Left renal cortex interstitium (tissue), 4 donors: ENCODE measurements at regions not wholly inside any gene's neighbourhood (a gene's known extent, or its start where the extent isn't known, plus 50 kb on each side); places are given as distances from the start of the nearest gene placed in this dataset.

Experiments
- DNase-seq, 4 donors: peaks; one replicate each; pipeline ENCODE4 v3.0.0-alpha.2; 2013; ENCODE audit warnings: low read depth in 4 of 4, low spot score in 2 of 4, missing footprints in 1 of 4

DNA sequence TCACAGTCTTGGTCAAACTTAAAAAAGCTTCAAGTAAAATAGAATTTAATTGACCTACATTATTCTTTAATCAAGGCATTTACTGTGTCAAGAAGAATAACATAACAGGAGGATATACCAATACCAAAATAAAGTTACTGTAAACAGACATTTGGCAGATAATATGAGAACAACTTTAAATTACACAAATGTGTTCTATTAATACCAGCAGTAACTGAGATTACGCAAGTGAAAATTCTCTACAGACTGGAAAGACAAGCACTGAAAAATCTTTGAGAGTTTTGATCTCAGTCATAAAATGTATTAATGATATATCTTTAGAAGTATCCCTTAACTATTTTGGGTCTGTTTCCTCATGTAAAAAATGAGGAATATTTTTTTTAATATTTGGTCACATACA lies 169.2 kb upstream of the SOX5 start:
- DNase-seq, result no peak

DNA sequence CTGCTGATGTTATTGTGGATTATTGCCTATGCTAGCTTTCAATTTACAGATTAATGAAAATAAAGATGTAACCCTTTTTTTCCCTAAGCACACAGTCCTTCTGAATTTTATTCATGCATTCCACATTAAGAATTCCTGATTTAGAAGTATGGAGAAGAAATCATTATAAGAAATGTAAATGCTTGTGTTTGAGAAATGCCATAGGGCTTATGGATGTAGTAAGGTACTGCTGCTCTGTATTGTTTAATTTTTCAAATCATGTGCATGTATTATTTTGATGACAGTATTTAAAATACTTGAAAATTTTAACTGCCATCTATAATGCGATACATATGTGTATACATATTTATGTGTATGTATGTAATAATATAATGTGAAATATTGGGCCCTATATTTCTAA lies 167.1 kb upstream of the SOX5 start:
- DNase-seq, result no peak

DNA sequence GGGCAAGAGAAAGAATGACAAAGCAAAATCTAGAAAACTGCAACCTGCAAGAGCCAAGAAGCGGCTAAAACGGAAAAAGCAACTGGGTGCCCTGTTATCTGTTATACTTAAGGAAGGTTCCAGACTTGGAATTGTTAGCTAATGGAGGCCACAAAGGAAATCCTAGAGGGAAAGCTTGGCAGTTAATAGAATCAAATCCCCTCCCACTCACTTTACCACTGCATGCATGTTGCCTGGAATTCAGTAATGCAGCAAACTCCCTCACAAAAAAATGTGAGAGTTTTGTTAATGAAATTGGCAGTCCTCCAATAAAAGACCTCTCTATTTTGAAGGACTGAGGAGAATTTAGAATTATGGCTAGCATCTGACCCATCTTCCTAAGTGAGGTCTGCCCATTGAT lies 164.2 kb upstream of the SOX5 start:
- DNase-seq, result no peak

DNA sequence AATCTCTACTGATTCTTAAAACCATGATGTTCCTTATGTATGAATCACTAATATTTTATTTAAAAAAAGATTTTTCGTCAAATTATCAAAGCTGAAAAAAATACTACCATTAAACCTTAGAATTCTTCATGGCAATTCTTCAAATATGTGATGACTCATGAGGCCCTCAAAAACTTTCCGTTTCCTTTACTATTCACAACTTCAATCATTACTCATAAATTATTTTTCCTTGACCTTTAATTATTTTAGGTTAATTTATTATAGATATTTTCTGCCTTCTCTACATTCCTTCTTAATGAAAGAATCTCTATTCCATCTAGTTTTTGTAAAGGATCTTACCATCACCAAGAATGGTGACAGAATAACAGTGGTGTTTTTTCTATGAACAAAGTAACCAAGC lies 162.1 kb upstream of the SOX5 start:
- no peak for DNase-seq

DNA sequence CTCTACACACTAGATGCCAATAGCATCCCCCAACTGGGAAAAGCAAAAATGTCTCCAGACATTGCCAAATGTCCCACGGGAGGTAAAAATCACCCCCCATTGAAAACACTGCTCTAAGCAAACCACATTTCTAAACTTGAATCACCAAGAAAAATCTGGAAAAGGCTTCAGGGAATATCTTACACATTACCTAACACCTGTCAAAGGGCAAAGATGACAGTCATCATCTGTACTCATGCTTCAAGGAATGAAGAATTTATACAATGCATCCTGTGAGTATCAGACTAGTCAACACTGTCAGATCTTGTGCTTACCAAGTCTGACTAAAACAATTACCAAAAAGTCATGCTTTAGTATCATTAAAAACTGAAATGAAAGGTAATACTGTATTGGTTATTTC lies 161.6 kb upstream of the SOX5 start:
- no peak for DNase-seq

DNA sequence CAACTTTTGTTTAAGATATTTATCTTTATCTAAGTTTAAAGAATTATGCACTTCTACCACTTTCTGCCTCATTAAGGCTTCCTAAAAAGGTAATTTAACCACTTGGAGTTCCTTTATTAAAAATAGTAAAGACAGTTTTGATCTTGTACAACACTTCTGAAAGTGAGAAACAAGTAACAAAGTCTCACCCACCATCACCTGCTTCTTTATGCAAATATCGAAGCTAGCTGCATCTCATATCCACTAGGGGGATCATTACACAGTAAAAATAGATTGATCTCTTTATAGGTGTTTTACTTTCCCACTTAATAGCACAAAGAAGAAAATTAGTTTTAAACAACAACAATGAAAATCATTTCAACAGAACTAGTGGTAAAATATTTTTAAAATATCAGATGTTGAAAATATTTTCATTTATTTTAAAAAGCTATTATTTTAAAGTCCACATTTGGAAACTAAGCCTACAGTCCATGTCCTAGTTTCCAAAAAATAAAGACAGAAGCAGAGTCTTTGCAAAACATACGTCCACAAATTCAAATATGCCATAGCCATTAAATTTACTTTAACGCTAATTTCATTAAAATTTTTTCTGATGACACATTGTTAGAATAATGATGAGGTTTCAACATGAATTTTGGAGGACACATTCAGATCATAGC lies 160.0 kb upstream of the SOX5 start:
- DNase-seq, result no peak

DNA sequence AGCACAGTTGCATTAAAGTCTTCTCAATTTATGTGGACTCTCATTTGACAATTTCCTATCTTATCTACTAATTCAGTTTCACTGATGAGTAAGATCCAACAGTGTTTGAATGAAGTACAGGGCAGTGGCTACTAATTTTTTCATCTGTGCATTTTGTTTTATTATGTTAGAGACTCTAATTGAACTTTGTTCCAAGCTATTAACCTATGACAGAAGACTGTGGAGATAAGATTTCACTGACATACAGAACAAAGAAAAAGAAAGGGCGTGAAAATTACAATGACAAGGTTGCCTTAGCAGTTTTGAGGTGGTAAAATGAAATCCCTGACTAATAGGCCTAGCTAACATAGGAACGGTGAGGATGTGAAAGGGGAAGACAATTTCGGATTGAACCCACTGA lies 153.2 kb upstream of the SOX5 start:
- no peak for DNase-seq

DNA sequence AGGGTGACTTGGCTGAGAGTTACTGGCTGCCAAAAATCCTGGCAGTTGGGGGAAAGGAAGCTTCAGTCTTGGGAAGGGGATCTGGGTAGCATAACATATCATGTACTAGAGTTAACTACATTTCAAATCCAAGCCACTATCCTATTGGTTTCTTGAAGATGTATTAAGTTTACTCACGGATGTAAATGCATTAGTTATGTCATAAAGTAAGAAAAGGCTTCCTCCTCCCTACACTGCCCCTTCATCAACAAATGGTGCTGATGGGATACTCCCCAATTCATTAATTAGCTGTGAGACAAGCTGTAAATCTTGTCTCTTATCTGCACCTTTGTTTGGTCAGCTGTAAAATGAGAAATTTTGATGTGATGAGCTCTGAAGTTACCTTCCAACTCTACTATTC lies 150.1 kb upstream of the SOX5 start:
- DNase-seq, result no peak

DNA sequence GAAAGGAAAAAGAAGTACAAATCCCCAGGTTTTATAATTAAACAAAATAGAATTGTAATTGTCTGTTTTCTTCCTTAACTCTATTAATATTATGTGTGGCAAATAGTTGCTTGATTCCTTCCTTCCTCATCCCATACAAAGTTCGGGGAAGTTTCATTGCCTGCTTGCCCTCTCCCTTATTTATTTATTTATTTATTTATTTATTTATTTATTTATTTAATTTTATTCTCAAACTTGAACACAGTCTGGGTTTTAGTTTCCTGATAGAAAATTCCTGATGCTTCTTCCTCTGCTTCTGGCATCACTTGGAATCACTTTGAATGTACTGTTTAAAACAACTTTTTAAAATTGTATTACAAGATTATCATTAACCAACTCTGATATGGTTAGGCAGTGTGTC lies 145.8 kb upstream of the SOX5 start:
- no peak for DNase-seq

DNA sequence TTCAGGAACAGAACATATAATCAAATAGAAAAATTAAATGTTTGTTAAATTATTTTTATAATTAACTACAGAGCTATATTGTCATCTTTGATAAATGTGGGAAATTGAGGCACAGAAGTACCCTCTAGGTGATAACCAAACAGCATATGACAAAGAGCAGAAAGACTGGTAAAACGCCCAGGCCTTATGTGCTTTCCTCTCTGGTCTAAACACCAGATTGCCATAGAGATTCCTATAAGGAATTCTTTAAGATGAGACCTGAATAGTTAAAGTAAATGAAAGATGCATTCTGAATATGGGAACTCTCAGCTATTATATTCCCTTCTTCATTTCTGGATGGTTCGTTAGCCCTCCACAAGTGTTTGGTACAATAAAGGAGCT lies 140.0 kb upstream of the SOX5 start:
- DNase-seq, result no peak

DNA sequence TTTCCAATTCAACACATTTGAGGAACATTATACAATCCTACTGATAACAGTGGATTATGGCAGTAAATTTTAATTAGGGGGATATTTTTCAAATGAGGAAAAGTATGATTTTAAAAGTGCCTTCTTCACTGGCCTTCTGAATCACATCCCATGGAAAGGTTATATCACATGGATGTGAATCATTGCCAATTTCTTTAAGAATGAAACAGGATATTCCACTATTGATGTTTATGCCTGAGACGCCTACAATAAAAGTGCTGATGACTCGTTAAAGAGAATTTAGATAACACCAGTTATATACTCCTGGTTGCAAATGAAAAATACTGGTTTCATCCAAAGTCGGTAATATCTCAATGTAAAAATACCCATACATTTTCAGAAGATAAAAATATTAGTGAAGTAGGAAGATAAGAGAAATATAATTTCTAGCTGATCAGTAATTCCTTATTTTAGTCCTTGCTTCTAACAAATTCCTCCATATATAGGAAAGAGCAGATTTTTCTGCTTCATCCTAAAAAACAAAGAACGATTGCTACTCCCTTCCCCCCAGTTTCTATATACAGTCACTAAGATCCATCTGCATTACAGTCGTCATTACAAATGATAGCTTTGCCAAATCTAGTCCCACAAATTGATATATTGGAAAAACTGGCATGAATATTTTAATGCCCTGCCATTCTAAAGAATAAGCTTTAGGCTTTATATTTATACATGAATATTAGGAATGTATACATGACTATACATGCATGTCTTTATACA lies 139.5 kb upstream of the SOX5 start:
- no peak for DNase-seq

DNA sequence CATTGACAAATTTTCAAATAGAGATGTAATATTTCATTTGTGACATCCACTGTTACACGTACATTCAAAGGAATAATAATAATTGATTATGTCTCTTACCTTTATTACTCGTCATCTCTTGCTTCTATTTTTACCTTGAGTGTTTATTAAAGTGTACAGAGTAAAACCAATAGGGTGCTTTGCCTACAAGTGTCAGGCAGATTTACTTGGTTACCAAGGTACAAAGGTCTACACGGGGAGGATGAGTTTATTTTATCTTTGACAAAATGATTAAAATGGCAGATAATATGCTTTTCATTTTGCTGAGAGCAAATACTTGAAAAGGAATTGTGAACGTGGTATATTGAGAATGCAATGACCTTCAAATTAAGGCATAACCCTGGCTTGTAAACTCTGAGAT lies 137.8 kb upstream of the SOX5 start:
- no peak for DNase-seq

DNA sequence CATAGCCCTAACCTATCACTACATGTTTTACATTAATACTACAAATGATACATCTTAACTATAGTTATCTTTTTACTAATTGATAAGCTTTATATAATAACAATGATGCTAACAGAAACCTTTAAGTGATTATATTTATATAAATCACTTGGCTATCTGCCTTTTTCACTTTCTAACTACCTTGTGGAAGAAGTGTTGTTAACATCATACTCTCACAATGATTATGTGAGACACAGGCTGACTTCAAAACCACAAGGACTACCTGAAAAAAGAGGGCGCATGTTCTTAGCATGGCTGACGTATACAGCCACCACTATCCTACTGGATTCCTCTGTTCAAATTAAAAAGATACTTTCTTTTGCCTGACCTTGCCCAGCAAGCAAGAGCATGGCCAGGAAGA lies 135.3 kb upstream of the SOX5 start:
- no peak for DNase-seq

DNA sequence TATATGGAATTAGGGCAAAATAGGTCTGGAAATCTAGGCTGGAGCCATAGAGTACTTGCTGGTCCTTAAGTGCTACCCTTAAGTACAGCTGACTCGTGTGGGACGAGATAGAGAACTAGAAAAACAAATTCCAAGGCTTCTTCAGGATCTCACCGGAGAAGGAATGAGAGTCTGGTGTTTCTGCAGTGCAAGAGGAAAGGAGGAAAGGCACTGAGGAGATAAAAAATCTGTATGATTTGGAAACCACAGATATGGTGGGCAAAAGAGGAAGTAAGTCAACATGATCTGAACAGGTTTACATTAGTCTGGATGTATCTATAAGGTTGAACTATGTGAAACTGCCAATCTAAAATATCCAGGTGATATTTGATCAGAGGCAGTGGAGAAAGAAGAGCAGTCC lies 134.4 kb upstream of the SOX5 start:
- no peak for DNase-seq

DNA sequence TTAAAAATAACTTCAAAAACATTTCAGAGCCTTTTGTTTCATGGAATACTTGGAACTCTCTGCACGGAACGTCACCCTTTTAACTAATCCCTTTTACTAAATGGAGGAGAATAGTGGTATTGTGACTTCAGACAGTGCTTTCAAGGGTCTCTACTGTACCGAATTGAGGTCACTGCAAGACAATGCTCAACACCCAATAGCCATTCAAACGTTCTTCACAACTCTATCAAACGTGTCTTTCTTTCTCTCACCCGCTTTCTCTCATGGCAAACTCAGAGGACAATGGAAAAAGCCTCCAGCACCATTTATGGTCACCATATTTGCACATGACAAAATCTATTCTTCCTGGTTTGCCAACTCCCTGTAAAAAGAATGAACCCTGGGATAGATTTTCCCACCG lies 132.1 kb upstream of the SOX5 start:
- no peak for DNase-seq

DNA sequence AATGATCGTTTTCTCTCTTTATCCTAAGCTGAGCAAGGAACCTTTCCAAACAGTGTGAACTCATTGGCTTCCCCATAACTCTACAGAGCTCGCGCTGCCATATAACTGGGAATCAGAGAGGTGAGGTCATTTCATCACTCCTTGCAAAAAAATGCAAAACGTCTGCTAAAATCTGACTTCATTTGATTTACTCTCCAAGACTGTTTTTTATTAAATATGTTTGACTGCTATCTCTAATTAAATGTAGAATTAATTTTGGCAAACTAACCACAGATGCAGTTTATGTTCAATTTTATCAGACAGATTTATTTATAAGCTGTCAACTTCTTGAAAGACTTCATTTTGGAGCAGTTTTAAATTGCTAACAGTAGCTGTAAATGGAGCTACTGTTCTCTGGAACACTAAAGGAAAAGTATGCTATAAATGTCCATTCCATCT lies 131.6 kb upstream of the SOX5 start:
- DNase-seq, result no peak

DNA sequence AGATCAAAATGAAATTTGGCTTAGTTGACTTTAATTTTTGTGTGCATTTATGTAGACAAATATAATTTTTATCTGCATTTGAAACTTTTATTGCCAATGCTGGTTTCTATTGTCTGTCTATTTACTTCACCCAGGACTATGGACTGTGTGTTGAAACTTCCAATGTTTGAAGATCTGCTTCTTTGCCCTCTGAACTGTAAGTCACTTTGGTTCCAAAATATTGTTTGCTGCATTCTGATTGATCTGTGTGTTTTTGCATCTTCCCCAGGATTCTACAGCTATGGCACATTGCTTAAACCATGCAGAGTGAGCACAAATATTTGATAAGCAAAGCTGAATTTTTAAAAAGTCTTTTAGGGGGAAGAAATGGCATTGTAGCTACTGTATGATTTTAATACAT lies 131.0 kb upstream of the SOX5 start:
- no peak for DNase-seq

DNA sequence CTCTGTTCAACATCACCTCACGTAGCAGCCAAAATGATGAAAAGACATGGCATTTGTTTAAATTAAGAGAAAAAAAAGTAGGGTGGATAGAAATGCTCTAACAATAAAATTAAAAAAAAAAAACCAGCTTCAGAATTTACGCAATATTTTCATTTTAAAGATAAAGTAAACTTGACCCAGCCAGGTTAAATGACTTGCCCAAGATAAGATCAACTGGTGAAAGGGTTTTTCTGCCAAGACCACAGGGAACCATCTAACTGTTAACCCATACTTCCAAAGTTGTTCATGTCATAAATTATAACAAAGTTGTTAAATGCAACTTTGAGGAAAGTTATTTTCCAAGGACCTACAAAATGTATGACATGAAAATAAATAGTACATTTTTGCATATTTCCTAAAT lies 129.6 kb upstream of the SOX5 start:
- no peak for DNase-seq

DNA sequence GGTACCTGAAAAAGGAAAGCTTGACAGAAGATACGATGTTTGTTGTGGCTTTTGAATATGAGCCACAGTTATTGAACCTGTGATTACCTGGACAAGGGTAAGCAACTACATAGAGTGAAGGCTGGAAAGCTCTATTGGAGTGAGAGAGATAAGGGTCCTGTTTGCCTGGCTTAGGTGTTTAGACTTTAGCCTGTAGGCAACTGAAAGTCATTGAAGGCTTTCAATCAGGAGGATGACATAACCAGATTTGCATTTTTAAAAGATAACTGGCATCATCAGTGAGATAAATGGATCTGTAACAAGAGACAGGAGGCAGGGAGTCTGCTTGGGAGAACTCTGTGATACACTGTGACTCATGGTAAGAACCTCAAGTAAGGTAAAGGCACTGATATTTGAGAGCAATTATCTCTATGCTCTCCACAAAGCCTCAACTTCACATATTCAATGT lies 128.9 kb upstream of the SOX5 start:
- no peak for DNase-seq

DNA sequence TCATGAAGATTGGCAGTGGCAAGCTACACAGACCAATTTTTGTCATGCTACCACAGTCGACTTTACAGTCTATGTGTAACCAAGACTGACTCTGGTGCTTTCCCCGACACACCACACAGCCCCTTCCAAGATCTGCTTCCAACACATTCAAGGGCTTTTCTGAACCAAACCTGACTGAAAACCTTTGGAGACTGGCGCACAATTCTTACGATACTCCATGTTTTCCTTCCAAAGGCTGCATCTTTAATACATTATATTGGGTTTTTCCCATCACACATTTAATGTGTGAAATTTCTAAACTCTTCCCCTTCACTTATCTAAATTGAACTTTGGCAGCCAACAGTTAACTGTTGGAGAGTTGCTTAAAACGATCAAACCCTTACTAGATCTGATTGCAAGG lies 127.7 kb upstream of the SOX5 start:
- DNase-seq, result no peak

DNA sequence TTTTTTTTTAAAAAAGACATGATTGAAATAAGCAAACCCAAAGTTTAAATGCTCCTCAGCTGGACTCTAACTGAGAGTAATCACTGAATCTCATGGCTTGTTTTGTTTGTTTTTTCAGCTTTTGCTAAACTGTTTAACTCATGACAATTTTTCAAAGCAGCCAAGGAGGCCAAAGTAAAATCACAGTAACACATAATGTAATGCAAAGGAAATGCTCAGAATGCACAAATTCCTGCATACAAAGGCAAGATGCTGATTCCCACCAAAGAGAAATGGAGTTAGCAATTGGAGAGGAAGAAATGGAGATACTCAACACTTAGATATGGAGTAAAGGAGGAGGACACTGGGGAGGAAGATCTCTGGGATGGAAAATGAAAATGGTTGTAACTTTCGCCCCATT lies 126.2 kb upstream of the SOX5 start:
- DNase-seq, result no peak

DNA sequence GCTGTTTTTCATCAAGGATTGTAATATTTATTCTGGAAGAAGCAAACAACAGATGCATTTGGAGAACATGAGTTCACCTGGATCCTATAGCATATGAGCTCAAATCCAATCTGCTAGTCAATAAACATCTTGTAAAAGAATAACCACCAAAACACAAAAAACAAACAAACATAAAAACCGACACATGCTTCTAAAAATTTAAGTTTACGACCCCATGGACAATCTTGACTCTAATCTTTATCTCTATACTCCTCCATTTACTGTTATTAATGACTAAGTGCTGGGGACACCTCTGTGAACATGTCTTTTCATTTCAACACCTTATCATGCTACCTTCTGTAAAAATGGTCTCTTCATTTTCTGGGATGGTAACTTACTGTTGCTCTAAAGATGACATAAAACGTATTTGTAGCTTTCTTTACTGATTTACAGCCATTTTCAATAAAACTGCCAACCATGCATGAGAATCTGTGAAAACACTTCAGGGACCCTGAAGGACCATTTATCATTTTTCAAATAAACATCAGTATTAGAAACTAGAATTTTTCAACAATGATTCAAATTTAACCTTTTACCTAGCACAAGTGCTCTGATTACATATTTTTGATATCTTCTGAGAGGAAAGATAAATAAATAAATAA lies 123.8 kb upstream of the SOX5 start:
- no peak for DNase-seq
